CMK (cell line): ENCODE measurements at regions not wholly inside any gene's neighbourhood (a gene's known extent, or its start where the extent isn't known, plus 50 kb on each side); places are given as distances from the start of the nearest gene placed in this dataset.
"Not testable (repeated sequence)": the region's sequence is repeated elsewhere in the genome, so short reads cannot be mapped to it uniquely, and the experiment has no call there.

Experiments used
- DNase-seq: peaks from one replicate; pipeline ENCODE4 v3.0.0-alpha.2; 2010; ENCODE audit warnings: low read depth

DNA sequence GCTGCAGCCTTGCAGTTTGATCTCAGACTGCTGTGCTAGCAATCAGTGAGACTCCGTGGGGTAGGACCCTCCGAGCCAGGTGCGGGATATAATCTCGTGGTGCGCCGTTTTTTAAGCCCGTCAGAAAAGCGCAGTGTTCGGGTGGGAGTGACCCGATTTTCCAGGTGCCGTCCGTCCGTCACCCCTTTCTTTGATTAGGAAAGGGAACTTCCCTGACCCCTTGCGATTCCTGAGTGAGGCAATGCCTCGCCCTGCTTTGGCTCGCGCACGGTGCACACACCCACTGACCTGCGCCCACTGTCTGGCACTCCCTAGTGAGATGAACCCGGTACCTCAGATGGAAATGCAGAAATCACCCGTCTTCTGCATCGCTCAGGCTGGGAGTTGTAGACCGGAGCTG, 203.2 kb downstream of the SNCAIP start:
- DNase-seq = not testable (repeated sequence)

DNA sequence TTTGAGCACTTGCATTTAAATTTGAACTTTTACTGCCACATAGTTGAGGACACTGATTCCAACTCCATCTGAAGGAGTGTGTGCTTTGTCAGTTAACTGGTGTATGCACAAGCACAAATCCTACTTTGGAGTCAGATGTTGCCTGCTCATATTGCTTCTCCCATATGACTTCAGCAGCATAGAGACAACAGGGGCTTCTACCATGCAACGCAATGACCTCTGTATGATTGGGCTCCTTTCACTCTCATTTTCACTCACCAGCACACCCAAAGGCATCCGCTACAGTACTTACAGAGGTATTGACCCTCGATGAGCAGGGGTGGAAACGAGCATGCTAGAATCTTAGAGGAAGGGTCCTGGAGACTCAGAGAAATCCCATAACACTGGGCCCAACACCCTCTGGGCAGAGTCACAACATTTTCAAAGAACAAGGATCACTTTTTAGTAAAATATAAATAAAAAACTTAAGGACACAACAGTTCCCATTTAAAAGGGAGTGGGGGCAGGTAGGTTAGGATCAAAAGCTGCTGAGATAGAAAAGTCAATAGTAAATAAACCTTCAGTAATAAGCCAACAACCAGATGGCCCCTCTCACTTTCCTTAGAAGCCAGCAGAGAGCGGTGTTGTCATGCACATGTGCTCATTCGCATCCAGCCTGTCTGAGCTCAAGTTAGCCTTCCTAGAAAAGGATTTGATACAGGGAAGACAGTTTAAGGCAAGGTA, 203.8 kb downstream of the SNCAIP start:
- DNase-seq = peak; percentile 26

GRCh38 chr5:122516432-122516743, 204.4 kb downstream of the SNCAIP start:
- no peak for DNase-seq

GRCh38 chr5:122517091-122517490, 205.1 kb downstream of the SNCAIP start:
- DNase-seq = no peak

GRCh38 chr5:122523776-122524175, 211.7 kb downstream of the SNCAIP start:
- no peak for DNase-seq

- DNase-seq = no peak
These were observed 215.5 kb downstream of the SNCAIP start for GRCh38 chr5:122527547-122527946.

DNA sequence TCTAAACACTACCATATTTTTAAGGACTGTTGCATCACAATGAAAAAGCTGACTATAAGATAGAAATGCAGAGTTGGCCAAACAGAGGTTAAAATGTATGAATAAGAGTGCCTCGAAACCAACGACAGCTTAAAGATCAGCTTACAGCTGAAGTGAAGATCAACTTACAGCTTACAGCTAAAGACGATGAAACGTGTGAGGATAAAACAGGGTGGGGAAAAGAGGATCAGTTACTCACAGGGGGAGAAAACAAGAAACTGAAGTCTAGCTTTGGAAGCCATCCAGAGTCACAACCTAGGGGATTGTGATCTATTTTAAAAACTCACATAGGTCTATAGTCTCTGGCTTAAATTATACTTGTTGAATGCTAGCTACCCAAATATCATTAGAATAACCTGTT, 220.0 kb downstream of the SNCAIP start:
- DNase-seq = no peak

GRCh38 chr5:122533825-122534224, 221.8 kb downstream of the SNCAIP start:
- DNase-seq = no peak

- DNase-seq = no peak
These were observed 222.8 kb downstream of the SNCAIP start for GRCh38 chr5:122534829-122535228.

DNA sequence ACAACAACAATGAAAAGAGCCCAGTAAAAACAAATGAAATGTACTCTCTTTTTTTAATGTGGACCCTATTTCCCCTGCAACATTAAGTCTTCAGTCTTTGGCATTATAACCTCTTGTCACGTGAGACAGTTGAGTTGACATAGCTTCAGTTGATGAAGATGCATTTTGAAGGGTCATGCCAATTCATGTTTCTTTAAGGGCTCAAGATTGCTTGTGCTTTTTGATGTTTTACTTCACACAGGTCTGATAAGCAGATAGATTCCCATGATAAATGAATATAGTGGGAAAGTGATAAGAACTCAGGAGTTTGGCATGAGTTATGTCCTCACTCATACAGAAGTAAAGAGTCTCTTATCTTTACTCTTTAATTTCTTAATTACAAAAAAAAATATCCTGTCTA, 229.4 kb downstream of the SNCAIP start:
- DNase-seq = no peak

DNA sequence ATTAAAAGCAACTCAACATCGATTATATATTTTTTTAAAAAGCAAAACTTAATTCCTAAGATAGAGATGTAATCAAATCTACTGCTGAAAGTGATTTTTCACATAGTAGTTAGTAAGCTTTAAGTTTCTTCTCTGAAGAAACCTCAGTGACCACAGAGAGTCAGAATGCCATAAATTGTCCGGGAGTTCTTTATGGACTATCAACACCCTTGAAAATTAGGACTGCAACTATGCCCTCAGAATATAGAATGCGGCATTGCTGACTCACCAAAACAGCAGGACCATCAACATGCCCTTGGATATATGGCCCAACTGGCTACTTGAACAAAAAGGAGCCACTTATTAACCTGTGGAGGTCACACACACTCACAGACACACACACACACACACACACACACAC, 228.9 kb upstream of the SNX2 start:
- DNase-seq = no peak

- no peak for DNase-seq
These were observed 227.7 kb upstream of the SNX2 start for GRCh38 chr5:122547219-122547618.

DNA sequence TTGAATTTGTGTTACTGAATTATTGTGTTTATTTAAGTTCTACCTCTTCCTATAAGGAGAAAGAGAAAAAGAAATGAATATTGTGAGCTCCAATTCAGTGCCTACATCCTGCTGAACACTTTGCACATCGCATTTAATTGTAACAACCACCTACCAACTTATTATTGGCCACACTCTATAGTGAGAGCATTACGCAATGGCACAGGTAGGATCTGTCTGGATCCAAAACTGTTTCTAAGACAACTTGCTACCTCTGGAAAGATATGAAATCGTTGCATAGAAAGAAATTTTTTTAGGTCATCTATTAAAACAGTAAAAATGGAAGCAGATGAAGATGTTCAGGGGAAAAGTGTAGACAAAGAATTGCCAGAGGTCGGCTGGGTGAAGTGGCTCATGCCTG, 227.2 kb upstream of the SNX2 start:
- DNase-seq = no peak

DNA sequence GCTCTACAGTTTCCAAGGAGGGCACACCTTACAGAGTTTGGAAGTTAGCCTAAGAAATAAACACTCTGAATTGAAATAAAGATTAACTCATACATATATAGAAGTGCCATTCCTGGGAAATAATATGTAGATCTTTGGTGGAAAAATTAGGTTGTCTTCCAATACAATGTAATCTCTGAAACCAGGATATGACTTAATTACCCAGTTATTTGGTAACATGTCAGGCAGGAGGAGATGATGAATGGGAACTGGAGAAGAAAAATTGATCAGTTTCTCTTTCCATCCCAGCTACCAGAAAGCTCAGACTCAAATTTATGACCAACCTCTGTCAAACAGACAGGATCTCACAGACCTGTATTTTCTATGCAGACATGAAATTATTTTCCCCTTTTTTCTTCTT, 215.2 kb upstream of the SNX2 start:
- no peak for DNase-seq

GRCh38 chr5:122561209-122561608, 213.7 kb upstream of the SNX2 start:
- DNase-seq = no peak

DNA sequence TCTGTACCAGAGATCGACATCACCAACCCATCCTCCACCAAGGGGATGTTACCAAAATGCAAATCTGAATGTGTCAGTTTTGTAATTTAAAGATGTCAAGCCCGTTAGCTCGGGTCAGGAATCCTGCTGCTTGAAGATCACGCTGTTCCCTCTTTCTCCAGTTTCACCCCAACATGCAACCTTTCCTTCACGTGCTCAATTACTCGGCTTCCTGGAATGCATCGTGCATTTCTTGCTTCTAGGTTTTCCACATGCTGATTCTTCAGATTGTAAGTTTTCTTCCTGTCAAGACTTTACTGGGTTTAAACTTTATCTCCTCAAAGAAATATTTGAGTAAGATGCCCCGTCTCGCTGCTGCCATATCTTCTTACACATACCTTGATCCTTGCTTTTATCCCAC, 209.5 kb upstream of the SNX2 start:
- no peak for DNase-seq

GRCh38 chr5:122576256-122577016, 198.4 kb upstream of the SNX2 start:
- DNase-seq = no peak

GRCh38 chr5:122581629-122582028, 193.3 kb upstream of the SNX2 start:
- no peak for DNase-seq

- DNase-seq = no peak
These were observed 190.2 kb upstream of the SNX2 start for GRCh38 chr5:122584411-122585300.

DNA sequence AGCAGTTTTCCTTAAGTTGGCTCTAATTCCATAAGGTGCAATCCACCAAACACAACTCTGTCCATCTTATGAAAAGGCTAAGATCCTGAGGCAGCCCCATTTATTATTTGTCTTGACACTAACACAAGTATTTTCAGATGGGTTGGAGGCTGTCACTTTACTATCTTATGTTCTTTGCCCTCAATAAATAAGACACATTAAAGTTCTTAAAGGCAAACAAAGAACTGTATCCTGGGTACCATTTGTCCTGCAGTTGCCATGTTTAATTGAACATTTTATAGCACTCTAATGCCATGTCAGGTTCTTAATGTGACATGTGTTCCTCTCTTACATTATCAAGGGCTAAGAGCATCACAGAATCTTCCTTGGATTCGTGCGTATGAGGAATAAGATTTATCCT, 189.5 kb upstream of the SNX2 start:
- no peak for DNase-seq

DNA sequence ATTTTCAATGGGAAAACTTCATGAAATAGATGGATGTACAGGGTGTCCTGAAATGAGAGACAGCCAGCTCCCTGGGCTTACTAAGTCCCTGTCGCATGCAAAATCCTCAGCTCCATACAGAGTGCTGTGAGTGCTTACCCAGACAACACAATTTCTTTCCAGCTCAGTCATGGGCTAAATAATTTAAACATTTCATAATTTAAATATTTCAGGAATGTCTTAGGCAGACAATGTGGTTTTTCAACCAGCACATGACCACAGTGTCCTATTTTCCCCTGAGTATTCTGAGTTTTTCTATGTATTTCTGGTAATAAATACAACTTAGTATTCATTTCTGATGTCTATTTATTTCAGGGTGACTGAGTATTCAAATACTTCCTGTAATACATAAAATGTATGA, 188.5 kb upstream of the SNX2 start:
- DNase-seq = no peak

- no peak for DNase-seq
These were observed 183.1 kb upstream of the SNX2 start for GRCh38 chr5:122591828-122592227.

- no peak for DNase-seq
These were observed 175.9 kb upstream of the SNX2 start for GRCh38 chr5:122599000-122599399.
